HG02852 (cell line): ENCODE measurements at regions not wholly inside any gene's neighbourhood (a gene's known extent, or its start where the extent isn't known, plus 50 kb on each side); places are given as distances from the start of the nearest gene placed in this dataset.

Source experiments
- ATAC-seq: cut with Tn5 transposase; IDR thresholded peaks from one replicate; pipeline ENCODE4 v1.9.1; 2021; ENCODE audit warnings: mild to moderate bottlenecking, moderate library complexity; ENCODE audit not compliant: unreplicated experiment

DNA sequence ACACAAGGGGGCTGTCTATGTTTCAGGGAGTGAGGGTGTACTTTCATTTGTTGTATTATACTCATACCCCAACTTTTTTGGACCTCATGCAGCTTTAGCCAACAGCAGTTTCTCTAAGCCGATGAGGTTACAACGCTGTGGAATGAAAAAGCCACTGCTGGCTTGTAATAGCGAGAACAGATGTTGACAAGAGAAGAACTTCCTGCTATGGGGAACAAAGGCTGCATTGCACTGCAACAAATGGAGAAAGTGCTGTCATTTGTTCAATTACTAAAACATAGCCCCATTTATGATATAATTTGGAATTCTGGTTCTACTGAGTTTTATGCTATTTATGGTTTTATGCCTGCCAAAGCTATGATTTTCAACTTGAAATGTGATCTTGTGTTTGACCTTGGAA is 104.2 kb upstream of the TMEM72 start:
- no peak for ATAC-seq

DNA sequence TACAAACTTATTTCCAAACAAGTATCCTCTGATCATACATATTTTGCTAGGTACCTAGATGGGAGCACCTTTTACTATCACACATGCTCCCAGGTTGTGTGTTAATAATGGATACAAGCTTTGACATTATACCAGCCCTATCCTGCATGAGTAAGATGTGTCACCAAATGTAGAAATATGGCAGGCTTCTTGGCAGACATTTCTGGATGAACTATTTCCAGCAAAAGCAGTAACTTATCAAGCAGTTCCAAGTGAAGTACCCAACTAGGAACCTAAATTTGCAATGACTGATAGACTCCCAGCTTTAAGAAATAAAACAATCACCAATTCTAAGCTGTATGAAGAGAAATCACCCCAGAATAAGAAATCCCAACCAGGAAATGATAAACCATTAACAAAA is 103.7 kb upstream of the TMEM72 start:
- ATAC-seq = no peak

DNA sequence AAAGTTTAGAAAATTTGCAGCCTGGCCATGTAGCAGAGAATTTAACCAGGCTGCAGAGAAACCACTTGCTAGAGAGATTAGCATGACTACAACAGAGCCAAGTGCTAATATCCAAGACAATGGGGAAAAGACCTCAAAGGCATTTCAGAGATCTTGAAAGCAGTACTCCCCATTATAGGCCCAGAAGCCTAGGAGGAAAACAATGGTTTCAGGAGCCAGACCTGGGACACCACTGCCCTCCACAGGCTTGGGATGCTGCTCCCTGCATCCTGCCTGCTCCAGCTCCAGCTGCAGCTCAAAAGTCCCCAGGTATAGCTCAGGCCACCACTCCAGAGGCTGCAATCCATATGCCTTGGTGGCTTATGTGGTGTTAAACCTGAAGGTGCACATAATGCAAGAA is 101.5 kb upstream of the TMEM72 start:
- no peak for ATAC-seq

DNA sequence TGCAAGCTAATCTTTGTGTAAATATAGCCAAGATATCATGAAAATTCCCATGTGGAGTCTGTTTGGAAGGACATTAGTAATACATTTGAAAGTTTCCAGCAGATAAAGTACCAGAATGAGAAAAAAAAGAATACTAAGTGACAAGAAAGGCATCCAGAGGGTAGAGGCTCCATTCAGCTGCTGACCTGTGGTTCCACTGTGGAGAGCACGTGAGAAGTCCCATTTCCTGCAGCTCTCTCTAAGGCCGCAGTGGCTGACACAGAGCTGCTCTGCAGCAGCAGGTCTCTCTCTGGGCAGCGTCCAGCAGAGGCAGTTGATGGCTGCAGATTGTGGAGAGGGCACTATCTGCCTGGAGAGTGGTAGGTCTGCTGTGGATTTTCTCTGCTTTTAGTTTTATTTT is 100.1 kb upstream of the TMEM72 start:
- no peak for ATAC-seq

DNA sequence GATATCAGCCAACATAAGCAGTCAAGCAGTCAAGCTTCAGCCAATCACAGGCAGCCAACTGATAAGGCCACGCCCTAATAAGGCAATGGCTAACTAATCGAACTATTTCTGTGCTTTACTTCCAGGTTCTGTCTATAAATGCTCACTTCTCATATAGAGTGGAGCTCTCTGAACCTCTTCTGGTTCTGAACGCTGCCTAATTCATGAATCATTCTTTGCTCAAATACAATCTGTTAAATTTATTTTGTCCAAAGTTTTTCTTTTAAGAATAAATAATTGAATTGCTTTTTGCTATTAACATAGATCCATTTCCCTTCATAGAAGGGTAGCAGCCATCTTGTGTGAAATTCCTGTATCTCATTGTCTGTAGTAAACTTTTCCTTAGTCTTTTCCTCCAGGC is 97.9 kb upstream of the TMEM72 start:
- ATAC-seq = no peak

DNA sequence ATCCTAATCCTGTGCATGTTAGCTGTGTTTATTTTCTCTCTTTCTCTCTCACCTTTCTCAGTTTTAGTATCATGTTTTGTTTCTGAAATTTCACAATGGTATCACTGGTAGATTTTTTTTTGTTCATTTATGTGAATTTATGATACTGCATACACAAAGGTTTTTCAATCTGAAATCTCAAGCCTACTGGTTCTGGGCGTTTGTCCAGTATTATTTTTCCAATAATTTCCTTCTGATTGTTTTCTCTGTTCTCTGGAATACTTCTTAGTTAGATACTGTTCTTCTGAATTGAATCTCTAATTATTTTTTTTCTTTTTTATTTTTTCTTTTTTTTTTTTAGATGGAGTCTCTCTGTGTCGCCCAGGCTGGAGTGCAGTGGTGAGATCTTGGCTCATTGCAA is 96.2 kb upstream of the TMEM72 start:
- no peak for ATAC-seq

DNA sequence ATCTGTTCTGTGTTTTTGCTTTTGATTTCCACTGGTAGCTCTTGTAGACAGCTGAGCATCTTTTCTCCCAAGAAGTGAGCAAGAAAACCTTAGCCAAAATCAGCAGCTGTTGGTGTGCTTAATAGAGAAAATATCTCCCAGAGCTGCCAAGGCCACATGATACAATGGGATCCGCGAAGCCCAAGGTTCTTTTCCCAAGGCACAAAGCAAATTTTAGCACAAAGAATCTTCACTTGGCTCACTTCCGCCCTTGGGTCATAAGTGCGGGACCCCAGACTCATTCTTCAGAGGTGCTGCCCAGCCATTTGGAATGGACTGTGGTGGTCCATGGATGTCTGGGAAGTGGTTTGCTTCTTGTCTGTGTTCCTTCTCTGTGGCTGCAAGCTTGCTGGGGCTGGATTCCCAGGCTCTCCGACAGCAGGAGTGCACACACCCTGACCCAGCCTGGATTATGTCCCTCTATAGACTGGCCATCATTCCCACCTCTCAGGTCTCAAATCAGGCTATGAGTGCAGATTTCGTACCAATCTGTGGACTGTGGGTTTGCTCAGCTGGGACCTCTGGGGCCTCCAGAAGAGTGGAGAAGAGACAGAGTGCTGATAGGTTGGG is 93.0 kb upstream of the TMEM72 start:
- ATAC-seq = no peak

DNA sequence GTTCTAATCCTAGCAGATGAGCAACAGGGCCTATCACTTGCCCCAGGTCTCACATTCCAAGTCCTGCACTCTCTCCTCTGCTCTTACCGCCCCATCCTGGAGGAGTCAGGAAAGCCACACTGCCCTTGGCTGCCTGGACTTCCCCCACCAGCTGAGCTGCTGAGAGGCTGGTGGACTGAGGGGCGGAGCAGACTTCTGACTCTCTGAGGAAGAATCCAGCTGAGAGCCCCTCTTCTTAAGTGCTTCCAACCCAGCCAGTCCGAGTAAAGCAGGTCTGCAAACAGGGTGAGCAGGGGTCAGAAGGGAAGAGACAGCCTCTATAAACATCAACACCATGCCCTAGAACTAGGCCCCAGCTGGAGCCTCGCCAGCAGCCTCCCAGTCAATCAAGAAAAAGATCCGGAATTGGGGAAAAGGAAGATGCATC is 92.4 kb upstream of the TMEM72 start:
- no peak for ATAC-seq

DNA sequence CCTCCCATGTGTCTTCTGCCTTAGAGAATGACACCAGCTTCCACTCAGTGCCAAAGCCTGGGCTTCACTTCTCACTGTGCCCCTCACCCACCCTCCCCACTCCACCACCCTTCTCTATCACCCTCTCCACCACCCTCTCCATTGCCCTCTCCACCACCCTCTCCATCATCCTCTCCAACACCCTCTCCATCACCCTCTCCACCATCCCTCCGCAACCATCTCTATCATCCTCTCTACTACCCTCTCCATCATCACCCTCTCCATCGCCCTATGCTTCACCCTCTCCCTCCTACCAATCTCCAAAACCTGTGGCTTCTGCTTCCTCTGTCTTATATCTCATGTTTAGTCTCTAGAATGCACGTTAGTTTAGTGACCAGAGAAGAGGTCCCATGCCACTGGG is 91.0 kb upstream of the TMEM72 start:
- ATAC-seq = no peak

DNA sequence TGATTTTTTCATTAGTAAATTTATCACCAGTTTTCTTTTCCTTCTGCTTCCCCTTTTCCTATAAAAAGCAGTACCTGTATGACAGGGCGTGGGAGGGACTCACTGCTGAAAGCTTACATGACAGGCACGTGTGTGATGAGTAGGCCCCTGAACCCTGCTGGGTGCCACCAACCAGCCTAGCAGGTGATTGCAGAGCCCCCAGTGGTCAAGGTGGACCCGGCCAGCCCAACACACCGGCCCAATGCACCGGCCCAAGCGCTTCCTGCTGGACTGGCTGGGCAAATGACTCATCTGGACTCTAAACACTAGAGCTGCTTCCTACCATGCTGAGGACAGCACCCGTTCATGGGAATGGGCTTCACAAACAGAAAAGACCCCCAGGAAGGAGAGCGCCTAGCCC is 89.8 kb upstream of the TMEM72 start:
- ATAC-seq = no peak

DNA sequence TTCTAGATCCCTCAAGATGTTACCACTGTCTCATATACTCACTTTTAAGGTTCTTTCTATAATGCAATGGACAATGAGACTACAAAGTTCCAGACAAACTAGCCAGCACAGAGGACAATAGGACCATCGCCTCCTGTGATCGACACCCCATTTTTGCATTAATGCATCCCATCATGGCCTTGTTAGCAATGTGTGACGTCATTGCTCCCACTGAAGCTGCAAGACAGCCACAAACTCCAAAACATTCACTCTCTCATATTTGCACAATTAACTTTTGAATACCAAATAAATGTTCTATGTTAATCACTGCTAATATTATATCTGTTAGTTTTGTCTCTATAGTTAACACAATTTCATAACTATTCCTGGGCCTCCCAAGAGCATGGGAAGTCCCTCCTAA is 88.8 kb upstream of the TMEM72 start:
- no peak for ATAC-seq

DNA sequence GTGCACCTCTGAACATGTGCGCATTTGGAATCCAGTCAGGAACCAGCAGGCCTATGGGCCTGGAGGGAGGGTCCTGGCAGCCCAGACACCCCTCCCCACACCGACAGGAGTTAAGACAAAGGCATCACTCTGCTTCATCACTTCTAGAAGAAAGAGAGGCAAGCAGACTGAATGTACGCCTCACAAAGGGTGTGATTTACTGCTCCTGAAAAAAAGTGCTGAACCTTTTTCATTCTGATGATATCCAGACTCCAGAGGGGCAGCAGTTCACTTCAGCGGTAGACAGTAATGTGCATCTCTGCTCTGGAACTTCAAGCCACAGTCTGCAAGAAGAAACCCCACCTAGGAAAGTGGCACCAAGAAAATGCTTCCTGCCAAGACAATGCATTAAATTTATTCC is 88.2 kb upstream of the TMEM72 start:
- no peak for ATAC-seq

DNA sequence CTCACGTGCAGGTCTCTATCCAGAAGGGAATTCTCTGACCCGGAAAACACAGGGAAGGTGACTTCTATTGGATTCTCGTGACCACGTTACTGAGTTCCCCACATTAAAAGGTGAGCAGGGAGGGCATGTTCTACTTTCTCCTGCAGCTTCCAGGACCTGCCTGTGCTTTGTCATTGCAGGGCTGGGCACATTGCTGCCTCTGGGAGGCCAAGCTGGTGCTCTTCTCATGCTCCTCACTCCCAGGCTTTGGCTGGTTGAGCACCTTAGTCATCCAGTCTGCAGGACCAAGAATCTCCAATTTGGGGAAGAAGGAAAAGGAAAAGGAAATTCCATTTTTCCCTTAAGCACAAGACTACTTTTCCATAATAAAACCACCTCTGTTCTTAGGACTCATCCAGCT is 86.5 kb upstream of the TMEM72 start:
- ATAC-seq = no peak

DNA sequence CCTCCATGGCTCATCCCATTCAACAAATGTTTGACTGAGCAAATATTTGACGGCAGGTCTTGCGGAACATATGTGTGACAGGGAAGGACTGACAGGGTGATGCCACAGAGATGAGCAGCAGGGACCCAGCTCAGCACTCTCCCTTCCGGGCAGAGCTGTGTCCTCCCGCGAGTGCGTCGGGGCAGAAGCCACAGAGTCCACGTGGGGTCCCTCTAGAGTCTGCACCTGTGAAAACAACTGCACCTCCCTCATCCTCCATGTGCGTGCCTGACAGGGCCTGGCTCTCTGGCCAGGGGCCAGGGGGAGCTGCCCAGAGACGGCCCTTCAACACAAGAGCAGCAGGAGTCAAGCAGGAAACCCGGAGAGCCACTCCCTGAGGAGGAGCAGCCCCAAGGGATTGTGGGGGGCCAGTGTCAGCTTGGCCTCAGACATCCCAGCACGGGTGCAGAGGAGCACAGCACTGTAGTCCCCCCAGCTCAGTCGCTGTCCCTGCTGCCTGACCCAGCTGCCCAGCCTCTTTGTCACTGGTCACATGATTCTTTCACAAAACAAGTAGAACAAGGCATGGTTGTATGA is 83.6 kb upstream of the TMEM72 start:
- no peak for ATAC-seq

DNA sequence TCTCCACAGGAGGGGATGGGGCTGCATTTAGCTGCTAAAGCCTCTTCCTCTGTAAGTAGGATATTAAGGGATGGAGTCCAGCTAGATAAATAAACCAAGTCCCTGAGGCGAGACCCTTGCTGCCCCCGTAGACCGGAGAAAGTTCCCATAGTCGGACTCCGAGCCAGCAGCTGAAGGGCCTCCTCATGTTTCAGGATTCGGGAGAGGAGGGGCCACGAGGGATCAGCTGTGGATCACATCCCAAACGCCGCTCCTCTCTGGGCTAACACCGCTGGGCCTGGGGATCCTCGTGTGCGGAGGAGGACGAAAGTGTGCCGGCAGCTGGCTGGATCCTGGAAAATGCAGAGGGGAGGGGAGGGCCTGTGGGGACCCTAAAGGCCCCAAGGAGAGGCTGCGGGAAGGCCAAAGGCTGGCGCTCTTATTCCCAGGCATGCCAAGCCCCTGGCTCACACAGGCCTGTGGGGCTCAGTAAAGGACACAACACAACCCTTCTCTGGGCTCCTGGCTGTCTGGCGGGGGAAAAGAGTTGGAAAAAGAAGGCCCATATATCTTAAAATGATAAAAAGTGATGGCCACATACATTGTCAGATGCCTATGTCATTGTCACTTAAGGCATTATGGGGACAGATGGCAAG is 82.5 kb upstream of the TMEM72 start:
- ATAC-seq = no peak

DNA sequence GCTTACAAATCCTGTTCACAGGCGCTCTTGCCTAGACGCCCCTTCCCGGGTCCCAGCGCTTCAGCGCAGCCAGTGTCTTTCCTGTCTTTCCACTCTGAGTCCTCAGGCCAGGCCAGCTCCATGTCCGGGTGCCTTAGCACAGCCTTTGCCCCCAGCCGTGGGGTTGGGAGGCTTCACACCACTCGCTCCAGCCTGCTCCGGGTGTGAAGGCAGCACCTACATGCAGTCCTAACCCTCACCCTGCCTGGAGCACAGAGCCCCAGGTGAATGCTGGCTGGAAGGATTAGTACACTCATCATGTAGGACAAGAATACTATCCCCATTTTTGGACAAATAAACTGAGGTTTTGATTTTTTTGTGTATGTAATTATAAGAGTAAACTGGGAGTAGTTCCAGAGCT is 81.7 kb upstream of the TMEM72 start:
- ATAC-seq = no peak

DNA sequence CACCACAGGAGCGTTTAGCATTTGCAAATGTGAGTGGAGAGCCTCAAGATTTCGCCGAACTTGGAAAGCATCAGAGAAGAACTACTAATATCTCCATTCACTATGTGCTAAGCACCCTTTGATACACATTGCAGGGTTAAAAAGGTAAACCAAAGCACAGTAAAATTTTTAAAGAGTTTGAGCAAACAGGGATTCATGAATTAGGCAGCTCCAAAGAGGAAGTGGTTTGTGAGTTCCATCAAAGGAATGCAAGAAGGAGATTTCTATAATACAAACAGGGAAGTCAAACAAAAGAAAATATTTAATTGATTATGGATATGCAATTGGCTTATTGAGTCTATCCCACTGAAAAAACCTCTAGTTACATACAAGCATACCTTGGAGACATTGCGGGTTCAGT is 81.1 kb upstream of the TMEM72 start:
- no peak for ATAC-seq

DNA sequence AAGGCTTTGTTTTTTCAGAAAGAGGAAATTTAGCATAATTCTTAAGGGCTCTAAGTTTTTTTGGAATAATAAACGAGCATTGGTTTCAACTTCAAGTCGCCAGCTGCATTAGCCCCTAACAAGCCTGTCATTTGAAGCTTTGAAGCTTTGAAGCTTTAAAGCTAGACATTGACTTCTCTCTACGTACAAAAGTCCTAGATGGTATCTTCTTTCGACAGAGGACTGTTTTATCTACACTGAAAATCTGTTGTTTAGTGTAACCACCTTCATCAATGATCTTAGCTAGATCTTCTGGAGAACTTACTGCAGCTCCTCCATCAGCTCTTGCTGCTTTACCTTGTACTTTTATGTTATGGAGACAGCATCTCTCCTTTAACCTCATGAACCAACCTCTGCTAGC is 79.6 kb upstream of the TMEM72 start:
- ATAC-seq = no peak

DNA sequence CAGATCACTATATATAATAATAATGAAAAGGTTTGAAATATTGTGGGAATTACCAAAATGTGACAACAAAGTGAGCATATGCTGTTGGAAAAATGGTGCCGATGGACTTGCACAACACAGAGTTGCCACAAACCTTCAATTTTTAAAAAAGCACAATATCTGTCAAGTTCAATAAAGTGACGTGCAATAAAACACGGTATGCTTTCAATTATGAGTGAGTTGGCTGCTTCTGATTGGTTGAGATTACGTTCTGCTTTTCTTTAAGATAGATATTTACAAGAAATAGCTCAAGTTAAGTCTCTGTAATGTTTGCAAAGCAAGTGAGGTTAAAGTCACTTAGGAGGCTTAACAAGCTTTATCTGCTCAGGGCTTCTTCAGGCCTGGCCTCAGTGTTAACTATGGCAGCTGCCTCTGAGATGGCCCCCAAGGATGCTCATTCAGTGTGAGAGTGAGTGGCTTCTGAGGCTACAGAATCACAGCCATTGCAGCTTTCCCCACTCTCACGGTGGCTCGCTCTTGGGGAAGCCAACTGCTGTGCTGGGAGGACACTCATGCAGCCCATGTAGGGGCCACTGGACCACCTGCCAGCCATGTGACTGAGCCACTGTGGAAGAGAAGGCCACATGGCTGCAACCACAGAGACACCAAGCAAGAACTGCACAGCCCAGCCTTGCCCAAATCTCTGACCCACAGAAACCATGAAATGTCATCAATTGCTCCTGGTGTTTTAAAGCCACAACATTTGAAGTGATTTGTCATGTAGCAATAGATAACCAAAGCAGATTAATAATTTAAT is 78.3 kb upstream of the TMEM72 start:
- no peak for ATAC-seq

DNA sequence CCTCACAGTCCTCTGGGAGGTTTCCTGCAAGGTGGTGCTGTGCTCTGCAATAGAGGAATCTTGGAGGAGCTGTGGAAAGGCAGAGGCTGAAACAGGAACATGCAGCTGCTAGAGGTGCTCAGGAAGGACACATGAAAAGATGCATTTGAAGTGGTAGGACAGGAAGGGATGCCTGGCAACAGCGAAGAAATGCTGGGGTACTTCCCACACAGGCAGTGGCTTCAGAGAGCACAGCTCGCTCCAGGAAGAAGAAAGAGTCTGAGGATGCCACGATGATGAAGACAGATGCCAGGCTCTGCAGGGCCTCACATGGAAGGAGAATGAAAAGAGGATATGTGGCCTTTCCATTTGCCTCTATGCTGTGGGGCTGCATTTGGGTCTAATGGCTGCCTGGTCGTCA is 77.0 kb upstream of the TMEM72 start:
- no peak for ATAC-seq

DNA sequence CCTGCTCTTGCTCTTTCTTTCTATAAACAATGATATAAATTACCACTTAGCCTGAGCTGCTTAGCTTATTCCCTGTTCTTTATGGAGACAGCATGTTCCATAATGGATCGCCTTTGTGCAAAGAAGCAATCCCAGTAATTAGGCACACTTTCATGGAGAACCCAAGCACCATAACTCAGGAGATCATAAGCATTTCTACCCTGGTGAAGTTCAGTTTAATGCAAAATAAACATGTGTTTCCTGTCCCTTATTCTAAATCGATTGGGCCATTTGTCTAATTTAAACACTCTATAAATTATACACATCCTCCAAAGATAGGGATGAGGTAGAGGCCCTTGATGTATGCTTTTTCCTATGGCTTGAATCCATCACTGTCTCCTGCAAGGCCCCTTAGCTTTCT is 75.8 kb upstream of the TMEM72 start:
- ATAC-seq = no peak

DNA sequence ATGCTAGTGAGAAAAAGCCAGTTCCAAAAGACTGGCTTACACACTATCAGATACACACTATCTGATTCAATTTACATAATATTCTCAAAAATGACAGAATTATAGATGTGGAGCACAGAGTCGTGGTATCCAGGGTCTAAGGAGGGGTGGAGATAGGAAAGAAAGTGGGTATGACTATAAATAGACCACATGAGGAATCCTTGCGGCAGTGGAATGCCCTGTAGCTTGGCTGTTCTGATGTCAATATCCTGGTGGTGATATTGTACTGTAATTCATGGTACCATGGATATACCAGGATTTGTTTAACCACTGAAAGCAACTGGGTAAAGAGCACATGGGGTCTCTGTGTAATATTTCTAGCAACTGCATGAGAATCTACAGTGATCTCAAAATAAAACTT is 67.7 kb upstream of the TMEM72 start:
- no peak for ATAC-seq
